ENCODE measurements at regions not wholly inside any gene's neighbourhood (a gene's known extent, or its start where the extent isn't known, plus 50 kb on each side); places are given as distances from the start of the nearest gene placed in this dataset.

GRCh38 chr14:104470588-104470987 lies 109.0 kb upstream of the C14orf180 start:
- H3K36me3 ChIP-seq (ENCODE audit: control insufficient read depth, insufficient read depth, low read length): no peaks in the 10 kb centered on the region
- no peak for DNase-seq (ENCODE audit: low read depth, low spot score)
- H3K4me3 ChIP-seq (ENCODE audit: low read length): no peak overlapping the region
- H3K27ac ChIP-seq (ENCODE audit: low read length): no peak overlapping the region
- H3K9me3 ChIP-seq (ENCODE audit: control insufficient read depth, insufficient read depth, low read length): no peaks in the 10 kb centered on the region
- no peaks in the 10 kb centered on the region; the same call in 1 of the 2 replicates for H3K27me3 ChIP-seq (ENCODE audit: control insufficient read depth, insufficient read depth, low read length)
- H3K4me1 ChIP-seq (ENCODE audit: control insufficient read depth, insufficient read depth, low read length): 0 out of 2 replicates have a peak, but pooled peaks cover 1% of the 10 kb centered on the region
- no CpG with 5 or more reads among the region's 15 CpGs for WGBS (ENCODE audit: insufficient coverage, insufficient read length)

DNA sequence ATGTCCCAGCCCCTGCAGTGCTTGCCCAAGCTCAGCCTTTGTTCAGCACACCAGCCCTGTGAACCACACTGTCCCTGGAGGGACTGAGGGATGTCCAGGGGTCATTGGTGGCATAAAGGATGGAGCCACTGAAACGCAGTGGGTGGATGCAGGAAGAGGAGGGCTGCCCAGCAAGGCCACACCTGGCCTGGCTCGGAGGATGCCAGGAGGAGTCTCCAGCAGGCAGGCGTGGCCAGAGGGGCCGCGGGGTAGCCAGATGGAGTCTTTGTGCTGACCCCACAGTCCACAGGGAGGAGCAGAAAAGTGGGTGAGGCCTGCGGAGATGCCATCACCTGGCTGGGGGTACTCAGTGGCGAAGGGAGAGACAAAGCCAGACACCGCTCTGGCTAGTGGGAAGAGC lies 108.5 kb upstream of the C14orf180 start:
- no CpG with 5 or more reads among the region's 8 CpGs for WGBS (ENCODE audit: insufficient coverage, insufficient read length)
- DNase-seq (ENCODE audit: low read depth, low spot score): no peak
- Histone ChIP-seq H3K9me3 (ENCODE audit: control insufficient read depth, insufficient read depth, low read length) (no peaks in the 10 kb centered on the region), H3K4me3 (ENCODE audit: low read length) (no peak overlapping the region), H3K27me3 (ENCODE audit: control insufficient read depth, insufficient read depth, low read length) (no peaks in the 10 kb centered on the region; the same call in 1 of the 2 replicates), H3K36me3 (ENCODE audit: control insufficient read depth, insufficient read depth, low read length) (no peaks in the 10 kb centered on the region), H3K4me1 (ENCODE audit: control insufficient read depth, insufficient read depth, low read length) (0 out of 2 replicates have a peak, but pooled peaks cover 1% of the 10 kb centered on the region), H3K27ac (ENCODE audit: low read length) (no peak overlapping the region)

- 100% methylated on average over 1 of the region's 1 CpG for WGBS (ENCODE audit: insufficient coverage, insufficient read length)
- H3K27ac ChIP-seq (ENCODE audit: low read length): no peak overlapping the region
- DNase-seq (ENCODE audit: low read depth, low spot score): no peak
- no peaks in the 10 kb centered on the region for H3K36me3 ChIP-seq (ENCODE audit: control insufficient read depth, insufficient read depth, low read length)
- H3K4me1 ChIP-seq (ENCODE audit: control insufficient read depth, insufficient read depth, low read length): 0 out of 2 replicates have a peak, but pooled peaks cover 1% of the 10 kb centered on the region
- H3K4me3 ChIP-seq (ENCODE audit: low read length): no peak overlapping the region
- H3K9me3 ChIP-seq (ENCODE audit: control insufficient read depth, insufficient read depth, low read length): no peaks in the 10 kb centered on the region
- H3K27me3 ChIP-seq (ENCODE audit: control insufficient read depth, insufficient read depth, low read length): no peaks in the 10 kb centered on the region
Observed at GRCh38 chr14:104472073-104472472, 107.5 kb upstream of the C14orf180 start.

- no CpG with 5 or more reads among the region's 29 CpGs for WGBS (ENCODE audit: insufficient coverage, insufficient read length)
Observed at GRCh38 chr14:104472536-104473243, 106.9 kb upstream of the C14orf180 start.

GRCh38 chr14:104473244-104473565 lies 106.4 kb upstream of the C14orf180 start:
- no peak overlapping the region for H3K4me3 ChIP-seq (ENCODE audit: low read length)
- no peaks in the 10 kb centered on the region for H3K36me3 ChIP-seq (ENCODE audit: control insufficient read depth, insufficient read depth, low read length)
- H3K4me1 ChIP-seq (ENCODE audit: control insufficient read depth, insufficient read depth, low read length): 0 out of 2 replicates have a peak, but pooled peaks cover 1% of the 10 kb centered on the region
- WGBS (ENCODE audit: insufficient coverage, insufficient read length): no CpG with 5 or more reads among the region's 4 CpGs
- no peaks in the 10 kb centered on the region for H3K27me3 ChIP-seq (ENCODE audit: control insufficient read depth, insufficient read depth, low read length)
- H3K9me3 ChIP-seq (ENCODE audit: control insufficient read depth, insufficient read depth, low read length): no peaks in the 10 kb centered on the region
- DNase-seq (ENCODE audit: low read depth, low spot score): no peak
- H3K27ac ChIP-seq (ENCODE audit: low read length): no peak overlapping the region

More at GRCh38 chr14:104472536-104473243, 106.9 kb upstream of the C14orf180 start:
- no peak overlapping the region for H3K27ac ChIP-seq (ENCODE audit: low read length)
- H3K4me3 ChIP-seq (ENCODE audit: low read length): no peak overlapping the region
- DNase-seq (ENCODE audit: low read depth, low spot score): no peak
- H3K27me3 ChIP-seq (ENCODE audit: control insufficient read depth, insufficient read depth, low read length): no peaks in the 10 kb centered on the region
- H3K36me3 ChIP-seq (ENCODE audit: control insufficient read depth, insufficient read depth, low read length): no peaks in the 10 kb centered on the region
- H3K9me3 ChIP-seq (ENCODE audit: control insufficient read depth, insufficient read depth, low read length): no peaks in the 10 kb centered on the region
- H3K4me1 ChIP-seq (ENCODE audit: control insufficient read depth, insufficient read depth, low read length): 0 out of 2 replicates have a peak, but pooled peaks cover 1% of the 10 kb centered on the region

- no peaks in the 10 kb centered on the region for H3K9me3 ChIP-seq (ENCODE audit: control insufficient read depth, insufficient read depth, low read length)
- H3K27ac ChIP-seq (ENCODE audit: low read length): no peak overlapping the region
- H3K4me1 ChIP-seq (ENCODE audit: control insufficient read depth, insufficient read depth, low read length): 0 out of 2 replicates have a peak, but pooled peaks cover 1% of the 10 kb centered on the region
- WGBS (ENCODE audit: insufficient coverage, insufficient read length): no CpG with 5 or more reads among the region's 45 CpGs
- H3K4me3 ChIP-seq (ENCODE audit: low read length): no peak overlapping the region
- no peak for DNase-seq (ENCODE audit: low read depth, low spot score)
- H3K36me3 ChIP-seq (ENCODE audit: control insufficient read depth, insufficient read depth, low read length): no peaks in the 10 kb centered on the region
- no peaks in the 10 kb centered on the region for H3K27me3 ChIP-seq (ENCODE audit: control insufficient read depth, insufficient read depth, low read length)
Observed at GRCh38 chr14:104473649-104474494, 105.7 kb upstream of the C14orf180 start.

- no peaks in the 10 kb centered on the region for H3K36me3 ChIP-seq (ENCODE audit: control insufficient read depth, insufficient read depth, low read length)
- no peak overlapping the region for H3K4me3 ChIP-seq (ENCODE audit: low read length)
- no peak overlapping the region for H3K27ac ChIP-seq (ENCODE audit: low read length)
- H3K27me3 ChIP-seq (ENCODE audit: control insufficient read depth, insufficient read depth, low read length): no peaks in the 10 kb centered on the region
- no peak for DNase-seq (ENCODE audit: low read depth, low spot score)
- no peaks in the 10 kb centered on the region for H3K9me3 ChIP-seq (ENCODE audit: control insufficient read depth, insufficient read depth, low read length)
- WGBS (ENCODE audit: insufficient coverage, insufficient read length): no CpG with 5 or more reads among the region's 18 CpGs
- H3K4me1 ChIP-seq (ENCODE audit: control insufficient read depth, insufficient read depth, low read length): 0 out of 2 replicates have a peak, but pooled peaks cover 1% of the 10 kb centered on the region
Observed at GRCh38 chr14:104474495-104475213, 104.9 kb upstream of the C14orf180 start.

GRCh38 chr14:104475256-104475655 lies 104.3 kb upstream of the C14orf180 start:
- Histone ChIP-seq H3K4me1 (ENCODE audit: control insufficient read depth, insufficient read depth, low read length) (0 out of 2 replicates have a peak, but pooled peaks cover 1% of the 10 kb centered on the region), H3K9me3 (ENCODE audit: control insufficient read depth, insufficient read depth, low read length) (no peaks in the 10 kb centered on the region), H3K36me3 (ENCODE audit: control insufficient read depth, insufficient read depth, low read length) (no peaks in the 10 kb centered on the region), H3K27ac (ENCODE audit: low read length) (no peak overlapping the region), H3K27me3 (ENCODE audit: control insufficient read depth, insufficient read depth, low read length) (no peaks in the 10 kb centered on the region), H3K4me3 (ENCODE audit: low read length) (no peak overlapping the region)
- DNase-seq (ENCODE audit: low read depth, low spot score): no peak
- no CpG with 5 or more reads among the region's 12 CpGs for WGBS (ENCODE audit: insufficient coverage, insufficient read length)

DNA sequence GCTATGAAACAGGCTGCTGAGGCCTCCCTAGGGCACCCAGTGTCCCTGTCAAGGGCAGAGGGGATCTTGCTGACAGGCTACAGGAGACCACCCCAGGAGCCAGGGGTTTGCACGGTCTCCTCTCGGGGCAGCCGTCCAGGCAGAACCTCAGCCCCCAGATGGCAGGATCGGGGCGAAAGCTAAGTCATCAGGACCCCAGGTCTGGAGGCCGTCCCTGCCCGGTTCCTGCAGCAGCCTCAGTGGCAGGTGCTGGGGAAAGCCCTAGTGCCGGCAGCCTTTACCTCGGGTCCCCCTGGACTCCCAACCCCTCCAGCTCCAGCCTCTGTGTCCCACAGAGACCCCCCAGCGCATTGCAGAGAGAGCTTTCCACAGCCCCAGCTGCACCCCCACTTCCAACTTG lies 103.8 kb upstream of the C14orf180 start:
- H3K4me1 ChIP-seq (ENCODE audit: control insufficient read depth, insufficient read depth, low read length): 0 out of 2 replicates have a peak, but pooled peaks cover 1% of the 10 kb centered on the region
- no peak overlapping the region for H3K27ac ChIP-seq (ENCODE audit: low read length)
- H3K4me3 ChIP-seq (ENCODE audit: low read length): no peak overlapping the region
- H3K27me3 ChIP-seq (ENCODE audit: control insufficient read depth, insufficient read depth, low read length): no peaks in the 10 kb centered on the region
- no peaks in the 10 kb centered on the region for H3K36me3 ChIP-seq (ENCODE audit: control insufficient read depth, insufficient read depth, low read length)
- H3K9me3 ChIP-seq (ENCODE audit: control insufficient read depth, insufficient read depth, low read length): no peaks in the 10 kb centered on the region
- no peak for DNase-seq (ENCODE audit: low read depth, low spot score)
- no CpG with 5 or more reads among the region's 10 CpGs for WGBS (ENCODE audit: insufficient coverage, insufficient read length)

DNA sequence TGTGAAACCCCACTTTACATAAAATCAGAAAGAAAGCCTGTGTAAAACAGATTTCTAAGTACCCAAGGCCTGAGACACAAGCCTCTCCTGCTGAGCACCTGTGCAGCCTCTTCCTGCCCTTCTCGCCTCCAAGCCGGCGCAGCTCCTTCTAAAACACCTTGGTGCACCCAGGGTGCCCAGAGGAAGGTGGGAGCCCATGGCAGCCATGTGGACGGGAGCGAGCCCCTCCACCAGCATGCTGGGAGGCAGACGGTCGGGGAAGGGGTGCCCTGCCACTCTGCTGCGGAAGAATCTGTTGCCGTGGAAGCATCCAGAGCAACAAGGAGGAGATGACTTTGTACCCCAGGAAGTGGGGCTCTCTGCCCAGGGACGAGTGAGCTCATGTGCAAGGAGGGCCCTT lies 103.1 kb upstream of the C14orf180 start:
- Histone ChIP-seq H3K27ac (ENCODE audit: low read length) (no peak overlapping the region), H3K4me3 (ENCODE audit: low read length) (no peak overlapping the region), H3K9me3 (ENCODE audit: control insufficient read depth, insufficient read depth, low read length) (no peaks in the 10 kb centered on the region), H3K27me3 (ENCODE audit: control insufficient read depth, insufficient read depth, low read length) (no peaks in the 10 kb centered on the region), H3K36me3 (ENCODE audit: control insufficient read depth, insufficient read depth, low read length) (no peaks in the 10 kb centered on the region), H3K4me1 (ENCODE audit: control insufficient read depth, insufficient read depth, low read length) (0 out of 2 replicates have a peak, but pooled peaks cover 1% of the 10 kb centered on the region)
- no CpG with 5 or more reads among the region's 10 CpGs for WGBS (ENCODE audit: insufficient coverage, insufficient read length)
- DNase-seq (ENCODE audit: low read depth, low spot score): no peak

All from iPS DF 6.9 (cell line).